ENCODE measurements at regions not wholly inside any gene's neighbourhood (a gene's known extent, or its start where the extent isn't known, plus 50 kb on each side); places are given as distances from the start of the nearest gene placed in this dataset.
A peak's percentile ranks its signal among the peaks of the same experiment; 100 is the strongest.

GRCh38 chr11:70530010-70530409 lies 131.7 kb downstream of the CTTN start (continued):
- TF ChIP-seq CREB1 (CRISPR knock-in tag; IDR thresholded peaks at IDR 0.05; ENCODE audit: low read depth) (no peak), ZNF331 (CRISPR knock-in tag; IDR thresholded peaks at IDR 0.05; ENCODE audit: low read depth) (no peak), STAT1 (IDR thresholded peaks at IDR 0.05; ENCODE audit: unreplicated experiment) (no peak), ZNF114 (CRISPR knock-in tag; IDR thresholded peaks at IDR 0.05) (no peak), EZH2phosphoT487 (IDR thresholded peaks at IDR 0.05; ENCODE audit: unreplicated experiment) (no peak), POLR2AphosphoS5 (IDR thresholded peaks at IDR 0.05; ENCODE audit: low read depth) (no peak)

DNA sequence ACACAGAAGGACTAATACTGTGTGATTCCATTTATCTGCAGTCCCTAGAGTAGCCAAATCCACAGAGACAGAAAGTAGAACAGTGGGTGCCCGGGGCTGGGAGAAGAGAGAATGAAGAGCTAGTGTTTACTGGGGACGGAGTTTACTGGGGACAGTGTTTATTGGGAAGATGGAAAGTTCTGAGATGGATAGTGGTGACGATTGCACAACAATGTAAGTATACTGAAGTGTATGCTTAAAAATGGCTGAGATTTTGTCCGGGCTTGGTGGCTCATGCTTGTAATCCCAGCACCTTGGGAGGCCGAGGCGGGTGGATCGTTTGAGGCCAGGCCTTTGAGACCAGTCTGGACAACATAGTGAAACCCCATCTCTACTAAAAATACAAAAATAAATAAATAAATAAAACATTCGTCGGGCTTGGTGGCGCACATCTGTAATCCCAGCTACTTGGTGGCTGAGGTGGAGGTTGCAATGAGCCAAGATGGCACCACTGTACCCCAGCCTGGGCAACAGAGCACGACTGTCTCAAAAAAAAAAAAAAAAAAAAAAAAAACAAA lies 132.4 kb downstream of the CTTN start:
- Histone ChIP-seq H3K4me3 (no peak overlapping the region), H3K27ac (ENCODE audit: low read depth) (no peak overlapping the region), H2AFZ (no peak overlapping the region), H3K27me3 (ENCODE audit: insufficient read depth) (no peaks in the 10 kb centered on the region), H3K9me2 (ENCODE audit: insufficient read depth) (no peaks in the 10 kb centered on the region), H3K36me3 (ENCODE audit: insufficient read depth) (no peaks in the 10 kb centered on the region), H3K4me2 (no peak overlapping the region), H4K20me1 (replicated peaks; ENCODE audit: insufficient read depth) (no peaks in the 10 kb centered on the region; the same call in 1 of the 2 replicates), H3K4me1 (ENCODE audit: insufficient read depth) (peaks cover 13% of the 10 kb centered on the region), H3K79me2 (replicated peaks; ENCODE audit: insufficient read depth) (peaks cover 8% of the 10 kb centered on the region; the same call in 1 of the 2 replicates), H3F3A (replicated peaks; ENCODE audit: low read depth) (no peaks in the 10 kb centered on the region)
- H3K27me3 Mint-ChIP-seq (ENCODE audit: insufficient read depth, low read depth, poor library complexity) = peaks cover 15% of the 10 kb centered on the region
- ATAC-seq = no peak
- no peak overlapping the region; the same call in 2 of the 3 replicates for H3K4me3 Mint-ChIP-seq
- H3K27ac Mint-ChIP-seq = peak overlapping the region; percentile 5; the same call in 1 of the 2 replicates
- H3K36me3 Mint-ChIP-seq (ENCODE audit: low read depth) = peaks cover 16% of the 10 kb centered on the region
- H3K9me3 Mint-ChIP-seq = peaks cover 7% of the 10 kb centered on the region
- H3K4me1 Mint-ChIP-seq = peaks cover 35% of the 10 kb centered on the region
- DNase-seq (ENCODE audit: low spot score) = no peak
- TF ChIP-seq CTCF (conservative IDR thresholded peaks at IDR 0.05; ENCODE audit: low read depth in 2 of 2) (no peak), ZNF114 (CRISPR knock-in tag; IDR thresholded peaks at IDR 0.05) (no peak), POLR2AphosphoS5 (IDR thresholded peaks at IDR 0.05; ENCODE audit: low read depth) (no peak), ZNF331 (CRISPR knock-in tag; IDR thresholded peaks at IDR 0.05; ENCODE audit: low read depth) (no peak), EZH2 (IDR thresholded peaks at IDR 0.05; ENCODE audit: low read depth, unreplicated experiment) (no peak), STAT1 (IDR thresholded peaks at IDR 0.05; ENCODE audit: unreplicated experiment) (no peak), NANOG (IDR thresholded peaks at IDR 0.05; ENCODE audit: borderline replicate concordance) (no peak), ETS1 (IDR thresholded peaks at IDR 0.05) (no peak), CREB1 (CRISPR knock-in tag; IDR thresholded peaks at IDR 0.05; ENCODE audit: low read depth) (no peak), JUNB (IDR thresholded peaks at IDR 0.05; ENCODE audit: unreplicated experiment) (no peak)
- TF ChIP-seq, protein P1, sequence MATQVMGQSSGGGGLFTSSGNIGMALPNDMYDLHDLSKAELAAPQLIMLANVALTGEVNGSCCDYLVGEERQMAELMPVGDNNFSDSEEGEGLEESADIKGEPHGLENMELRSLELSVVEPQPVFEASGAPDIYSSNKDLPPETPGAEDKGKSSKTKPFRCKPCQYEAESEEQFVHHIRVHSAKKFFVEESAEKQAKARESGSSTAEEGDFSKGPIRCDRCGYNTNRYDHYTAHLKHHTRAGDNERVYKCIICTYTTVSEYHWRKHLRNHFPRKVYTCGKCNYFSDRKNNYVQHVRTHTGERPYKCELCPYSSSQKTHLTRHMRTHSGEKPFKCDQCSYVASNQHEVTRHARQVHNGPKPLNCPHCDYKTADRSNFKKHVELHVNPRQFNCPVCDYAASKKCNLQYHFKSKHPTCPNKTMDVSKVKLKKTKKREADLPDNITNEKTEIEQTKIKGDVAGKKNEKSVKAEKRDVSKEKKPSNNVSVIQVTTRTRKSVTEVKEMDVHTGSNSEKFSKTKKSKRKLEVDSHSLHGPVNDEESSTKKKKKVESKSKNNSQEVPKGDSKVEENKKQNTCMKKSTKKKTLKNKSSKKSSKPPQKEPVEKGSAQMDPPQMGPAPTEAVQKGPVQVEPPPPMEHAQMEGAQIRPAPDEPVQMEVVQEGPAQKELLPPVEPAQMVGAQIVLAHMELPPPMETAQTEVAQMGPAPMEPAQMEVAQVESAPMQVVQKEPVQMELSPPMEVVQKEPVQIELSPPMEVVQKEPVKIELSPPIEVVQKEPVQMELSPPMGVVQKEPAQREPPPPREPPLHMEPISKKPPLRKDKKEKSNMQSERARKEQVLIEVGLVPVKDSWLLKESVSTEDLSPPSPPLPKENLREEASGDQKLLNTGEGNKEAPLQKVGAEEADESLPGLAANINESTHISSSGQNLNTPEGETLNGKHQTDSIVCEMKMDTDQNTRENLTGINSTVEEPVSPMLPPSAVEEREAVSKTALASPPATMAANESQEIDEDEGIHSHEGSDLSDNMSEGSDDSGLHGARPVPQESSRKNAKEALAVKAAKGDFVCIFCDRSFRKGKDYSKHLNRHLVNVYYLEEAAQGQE (IDR thresholded peaks at IDR 0.05; ENCODE audit: unreplicated experiment) = no peak

Measured in GM23338 (cell line).